Cardiac septum (tissue), 1 donor: ENCODE measurements at regions not wholly inside any gene's neighbourhood (a gene's known extent, or its start where the extent isn't known, plus 50 kb on each side); places are given as distances from the start of the nearest gene placed in this dataset.
A peak's percentile ranks its signal among the peaks of the same experiment; 100 is the strongest.
"Not testable (repeated sequence)": the region's sequence is repeated elsewhere in the genome, so short reads cannot be mapped to it uniquely, and the experiment has no call there.

ENCODE experiments used
- DNase-seq: peaks from one replicate; pipeline ENCODE4 v3.0.0-alpha.2; 2020; ENCODE audit warnings: low spot score
- intact Hi-C: fragments of 100-400 bp; cut with DNase I; formaldehyde crosslinking; loops from one replicate; pipeline ENCODE4 v1.14.0; 2022
- donor health status: DM: no; HTN: no; CAD: no.

DNA sequence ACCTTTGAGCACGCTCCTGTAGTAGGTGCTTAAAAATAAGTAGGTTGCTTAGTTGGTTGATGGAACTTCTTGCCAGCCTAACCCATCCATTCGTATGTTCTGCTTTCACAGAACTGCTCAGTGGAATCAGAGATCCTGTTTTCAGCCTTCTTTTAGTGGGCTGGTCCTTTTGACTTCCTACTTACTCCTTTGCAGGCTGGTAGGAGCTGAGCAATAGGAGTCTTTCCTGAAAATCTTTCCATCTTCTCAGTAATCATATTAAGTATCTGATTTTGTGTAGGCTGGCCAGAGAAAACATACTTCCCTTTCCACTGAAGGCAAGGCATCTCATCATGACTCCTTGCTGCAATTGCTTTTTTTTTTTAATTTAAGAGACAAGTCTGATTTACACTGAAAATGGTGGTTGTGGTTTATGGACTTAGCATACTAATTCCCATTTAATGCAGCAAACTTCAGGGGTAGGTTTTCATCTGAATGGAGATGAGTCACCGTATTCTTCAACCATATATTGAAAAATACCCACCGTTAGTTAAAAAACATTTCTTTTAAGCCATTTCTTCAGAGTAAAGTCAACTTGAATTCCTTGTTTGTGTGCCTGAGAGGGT, 208.0 kb downstream of the ZNF365 start:
- intact Hi-C loops = loop anchor here (2.0 kb wide), 1 partner anchor 19 kb away; no protein-coding TSS in a partner anchor
- DNase-seq = no peak

DNA sequence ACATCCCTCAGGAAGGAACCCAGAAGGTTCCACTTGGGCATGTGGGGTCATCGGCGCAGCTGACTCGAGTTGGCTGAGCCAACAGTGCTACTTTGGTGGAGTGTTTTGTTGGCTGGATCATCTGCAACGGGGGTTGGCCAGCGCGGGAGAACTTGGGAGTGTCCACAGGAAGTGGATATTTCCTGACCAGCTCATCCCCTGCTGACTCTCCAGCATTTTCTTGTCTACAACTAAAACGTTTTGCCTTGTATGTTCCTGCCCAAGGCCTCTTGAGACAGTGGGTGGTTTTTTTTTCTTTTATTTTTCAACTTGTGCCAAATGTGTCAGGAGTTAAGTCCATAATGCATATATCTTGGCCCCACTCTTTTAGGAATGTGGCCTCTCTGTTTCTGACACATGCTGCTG, 208.6 kb downstream of the ZNF365 start:
- intact Hi-C loops = loop anchor here (2.0 kb wide), 1 partner anchor 20 kb away; no protein-coding TSS in a partner anchor
- DNase-seq = peak; percentile 83

- intact Hi-C loops = loop anchor here (2.0 kb wide), 1 partner anchor 21 kb away; no protein-coding TSS in a partner anchor
- no peak for DNase-seq
Observed at GRCh38 chr10:62583876-62584615, 209.9 kb downstream of the ZNF365 start.

- DNase-seq = no peak
- intact Hi-C loops = no loop called here
Observed at GRCh38 chr10:62584731-62585130, 210.6 kb downstream of the ZNF365 start.

- no peak for DNase-seq
- intact Hi-C loops = no loop called here
Observed at GRCh38 chr10:62585211-62585775, 211.1 kb downstream of the ZNF365 start.

- DNase-seq = no peak
- intact Hi-C loops = no loop called here
Observed at GRCh38 chr10:62587011-62587410, 212.8 kb downstream of the ZNF365 start.

DNA sequence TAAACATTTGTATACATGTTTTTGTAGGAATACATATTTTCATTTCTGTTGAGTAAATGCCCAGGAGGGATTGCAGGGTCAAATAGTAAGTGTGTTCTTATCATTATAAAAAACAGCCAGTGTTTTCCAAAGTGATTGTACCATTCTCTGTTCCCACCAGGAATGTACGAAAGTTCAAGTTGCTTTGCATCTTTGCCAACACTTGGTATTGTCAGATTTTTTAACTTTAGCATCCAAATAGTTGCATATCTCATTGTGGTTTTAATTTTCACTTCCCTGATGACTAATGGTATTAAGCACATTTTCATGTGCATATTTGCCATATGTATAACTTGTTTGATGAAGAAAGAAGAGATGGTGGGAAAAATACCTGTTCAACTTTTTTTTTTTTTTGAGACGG, 213.9 kb downstream of the ZNF365 start:
- no peak for DNase-seq
- intact Hi-C loops = no loop called here

- intact Hi-C loops = loop anchor here (5.0 kb wide), 2 partner anchors 228 to 568 kb away; partner anchors contain the start of gene EGR2
- DNase-seq = no peak
Observed at GRCh38 chr10:62589689-62590088, 214.8 kb upstream of the ADO start.

DNA sequence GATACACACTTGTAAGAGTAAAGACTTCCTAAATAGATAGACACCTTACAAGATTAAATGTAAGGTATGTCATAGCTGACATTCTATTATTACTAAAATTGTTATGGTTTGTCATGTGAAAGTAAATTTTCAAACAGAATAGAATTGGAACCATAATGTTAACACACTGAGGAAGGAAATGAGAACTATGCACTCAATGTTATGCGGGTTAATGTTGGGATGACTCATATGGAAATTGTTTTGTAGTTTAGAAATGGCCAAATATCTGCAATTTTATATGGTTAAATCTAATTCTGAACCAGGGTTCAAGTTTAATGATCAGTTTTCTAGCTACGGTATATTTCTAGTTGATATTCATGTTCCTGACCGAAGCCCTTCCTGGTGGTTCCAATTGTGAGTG, 214.2 kb upstream of the ADO start:
- intact Hi-C loops = loop anchor here (5.0 kb wide), 2 partner anchors 227 to 567 kb away; partner anchors contain the start of gene EGR2
- no peak for DNase-seq

DNA sequence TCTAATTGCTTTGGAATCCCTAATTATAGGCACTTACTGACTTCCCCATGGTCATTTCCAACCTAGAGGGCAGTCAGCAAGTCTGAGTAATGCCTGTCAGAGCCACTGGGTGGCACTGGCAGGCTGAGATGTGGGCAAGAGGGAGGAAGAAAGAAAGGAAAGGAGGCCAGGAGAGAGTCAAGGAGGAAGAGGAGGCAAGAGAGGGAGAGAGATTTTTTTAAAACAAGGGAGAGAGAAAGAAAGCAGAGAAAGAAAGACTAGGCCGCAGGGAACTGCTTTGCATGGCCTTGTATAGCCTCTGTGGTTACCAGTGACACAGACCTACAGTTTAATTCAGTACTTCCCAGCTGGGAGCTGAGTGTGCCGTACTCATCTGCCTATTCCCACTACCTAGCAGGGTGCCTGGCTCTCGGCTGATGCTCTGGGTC, 210.4 kb upstream of the ADO start:
- DNase-seq = peak; percentile 84
- intact Hi-C loops = loop anchor here (2.0 to 5.0 kb wide), 3 partner anchors 223 to 563 kb away; partner anchors contain the start of gene EGR2

- intact Hi-C loops = no loop called here
Observed at GRCh38 chr10:62597226-62597625, 207.3 kb upstream of the ADO start.

GRCh38 chr10:62599161-62599560, 205.4 kb upstream of the ADO start:
- no peak for DNase-seq
- intact Hi-C loops = no loop called here

More at GRCh38 chr10:62597226-62597625, 207.3 kb upstream of the ADO start:
- no peak for DNase-seq

GRCh38 chr10:62606551-62606950, 198.0 kb upstream of the ADO start:
- intact Hi-C loops, DNase-seq: not testable (repeated sequence)

GRCh38 chr10:62608189-62608875, 196.2 kb upstream of the ADO start:
- DNase-seq, intact Hi-C loops: not testable (repeated sequence)

GRCh38 chr10:62610649-62611229, 193.8 kb upstream of the ADO start:
- DNase-seq = peak; percentile 81
- intact Hi-C loops = loop anchor here (2.0 to 5.0 kb wide), 4 partner anchors 206 to 547 kb away; partner anchors contain the start of gene EGR2

DNA sequence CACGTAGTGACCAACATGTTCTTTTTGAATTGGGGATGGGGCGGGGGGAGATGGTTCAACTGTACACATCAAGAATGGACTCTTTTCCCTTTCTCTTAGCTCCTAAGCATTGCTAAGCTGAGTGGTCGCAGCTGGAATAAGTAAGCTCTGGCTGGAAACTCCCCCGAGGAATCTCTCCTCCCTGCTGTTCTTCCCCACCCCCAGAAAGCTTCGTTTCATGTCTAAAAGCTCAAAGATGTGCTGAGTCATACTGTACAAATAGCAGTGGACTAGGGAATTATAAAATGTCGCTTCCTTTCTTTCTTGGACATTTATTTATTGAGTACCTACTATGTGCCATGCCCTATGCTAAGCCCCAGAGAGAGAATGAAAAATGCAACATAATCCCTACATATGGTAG, 191.1 kb upstream of the ADO start:
- no peak for DNase-seq
- intact Hi-C loops = loop anchor here (5.0 kb wide), 3 partner anchors 469 to 544 kb away; no protein-coding TSS in a partner anchor

DNA sequence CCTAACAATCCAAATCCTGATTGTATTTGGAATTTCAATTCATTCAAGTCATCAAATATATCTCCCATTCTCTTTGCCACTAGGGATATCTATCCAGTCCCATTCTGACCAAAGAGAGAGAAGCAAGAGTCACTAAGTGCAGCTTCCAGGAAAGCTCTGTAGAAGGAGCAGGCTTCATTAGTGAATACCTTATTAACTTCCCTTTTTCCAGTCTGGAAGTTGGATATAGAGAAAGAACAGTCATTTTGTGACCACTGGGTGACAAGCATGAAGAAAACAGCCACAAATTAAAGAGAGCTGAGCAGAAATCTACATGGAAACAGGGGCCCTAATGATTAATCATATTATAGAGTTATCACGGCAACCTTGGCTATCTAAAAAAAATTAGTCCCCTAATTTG, 190.7 kb upstream of the ADO start:
- intact Hi-C loops = loop anchor here (5.0 kb wide), 3 partner anchors 468 to 543 kb away; no protein-coding TSS in a partner anchor
- no peak for DNase-seq

GRCh38 chr10:62614389-62615157, 189.9 kb upstream of the ADO start:
- intact Hi-C loops = loop anchor here (5.0 kb wide), 3 partner anchors 468 to 543 kb away; no protein-coding TSS in a partner anchor
- no peak for DNase-seq
